ENCODE measurements at regions not wholly inside any gene's neighbourhood (a gene's known extent, or its start where the extent isn't known, plus 50 kb on each side); places are given as distances from the start of the nearest gene placed in this dataset.

DNA sequence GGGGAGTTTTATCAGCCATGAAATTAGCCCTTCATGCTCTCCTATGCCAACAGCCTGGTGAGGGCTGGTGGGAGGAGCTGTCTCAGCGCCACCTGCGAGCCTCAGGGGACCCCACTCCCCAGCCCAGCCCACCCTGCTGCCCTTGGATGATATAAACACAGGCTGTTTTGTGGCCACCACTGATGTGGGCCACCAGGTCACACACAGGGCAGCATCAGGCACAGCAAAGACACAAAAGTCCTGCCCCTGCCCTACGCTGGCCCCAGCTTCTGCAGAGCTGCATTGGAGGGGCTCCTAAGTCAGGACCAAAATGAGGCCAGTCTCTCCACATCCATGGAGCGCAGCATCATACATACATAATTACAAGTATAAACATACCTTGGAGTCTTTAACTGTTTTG, 110.6 kb upstream of the TEX51 start:
- WGBS, 2 donors = 76 to 85% methylated on average over 4 of the region's 4 CpGs
- no peak overlapping the region for H3K27ac ChIP-seq (ENCODE audit: low read depth in 1 of 2, low read length in 1 of 2)
- peaks cover 0 to 4% (median 0%) of the 10 kb centered on the region in 3 donors for H3K27me3 ChIP-seq (ENCODE audit: control insufficient read depth in 3 of 3, insufficient read depth in 3 of 3, low read length in 2 of 3)
- H3K36me3 ChIP-seq (ENCODE audit: control insufficient read depth in 4 of 4, insufficient read depth in 4 of 4, low read length in 4 of 4) = no peaks in the 10 kb centered on the region
- DNase-seq (no peak), ATAC-seq (ENCODE audit: insufficient read depth, low FRiP score) (no peak)
- no peak overlapping the region for H3K4me3 ChIP-seq
- H3K4me1 ChIP-seq (ENCODE audit: control insufficient read depth in 5 of 5, insufficient read depth in 5 of 5, low read length in 5 of 5) = no peaks in the 10 kb centered on the region
- TF ChIP-seq, protein P1, sequence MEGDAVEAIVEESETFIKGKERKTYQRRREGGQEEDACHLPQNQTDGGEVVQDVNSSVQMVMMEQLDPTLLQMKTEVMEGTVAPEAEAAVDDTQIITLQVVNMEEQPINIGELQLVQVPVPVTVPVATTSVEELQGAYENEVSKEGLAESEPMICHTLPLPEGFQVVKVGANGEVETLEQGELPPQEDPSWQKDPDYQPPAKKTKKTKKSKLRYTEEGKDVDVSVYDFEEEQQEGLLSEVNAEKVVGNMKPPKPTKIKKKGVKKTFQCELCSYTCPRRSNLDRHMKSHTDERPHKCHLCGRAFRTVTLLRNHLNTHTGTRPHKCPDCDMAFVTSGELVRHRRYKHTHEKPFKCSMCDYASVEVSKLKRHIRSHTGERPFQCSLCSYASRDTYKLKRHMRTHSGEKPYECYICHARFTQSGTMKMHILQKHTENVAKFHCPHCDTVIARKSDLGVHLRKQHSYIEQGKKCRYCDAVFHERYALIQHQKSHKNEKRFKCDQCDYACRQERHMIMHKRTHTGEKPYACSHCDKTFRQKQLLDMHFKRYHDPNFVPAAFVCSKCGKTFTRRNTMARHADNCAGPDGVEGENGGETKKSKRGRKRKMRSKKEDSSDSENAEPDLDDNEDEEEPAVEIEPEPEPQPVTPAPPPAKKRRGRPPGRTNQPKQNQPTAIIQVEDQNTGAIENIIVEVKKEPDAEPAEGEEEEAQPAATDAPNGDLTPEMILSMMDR (IDR thresholded peaks at IDR 0.05; ENCODE audit: control extremely low read depth, extremely low read depth) = no peak
- H3K9ac ChIP-seq (ENCODE audit: insufficient read depth in 1 of 2, low read length in 2 of 2) = no peak overlapping the region
- peaks cover 0 to 2% (median 0%) of the 10 kb centered on the region in 4 donors for H3K9me3 ChIP-seq (ENCODE audit: control insufficient read depth in 4 of 4, insufficient read depth in 3 of 4, low read length in 3 of 4)

DNA sequence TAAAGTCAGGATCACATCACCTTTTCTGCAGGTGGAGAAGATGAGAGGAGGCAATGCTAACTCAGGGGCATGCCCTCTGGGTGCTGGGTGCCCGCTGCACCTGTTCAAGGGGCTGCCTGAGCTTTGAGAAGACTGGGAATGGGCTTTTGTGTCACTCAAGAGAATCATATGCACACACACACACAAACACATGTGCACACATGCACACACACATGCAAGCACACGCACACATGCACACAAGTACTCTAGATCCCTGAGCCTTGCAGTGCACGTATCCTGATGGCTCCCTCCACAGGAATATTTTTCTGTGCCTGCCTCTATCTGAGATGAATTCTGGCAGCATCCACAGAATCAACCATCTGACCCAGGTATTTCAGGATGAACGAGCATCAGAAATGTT, 110.0 kb upstream of the TEX51 start:
- 81 to 85% methylated on average over 4 of the region's 4 CpGs for whole genome bisulfite sequencing, 2 donors
- no peaks in the 10 kb centered on the region for H3K36me3 ChIP-seq (ENCODE audit: control insufficient read depth in 4 of 4, insufficient read depth in 4 of 4, low read length in 4 of 4)
- H3K4me1 ChIP-seq (ENCODE audit: control insufficient read depth in 5 of 5, insufficient read depth in 5 of 5, low read length in 5 of 5) = no peaks in the 10 kb centered on the region
- peaks cover 0 to 2% (median 0%) of the 10 kb centered on the region in 4 donors for H3K9me3 ChIP-seq (ENCODE audit: control insufficient read depth in 4 of 4, insufficient read depth in 3 of 4, low read length in 3 of 4)
- no peak for DNase-seq
- no peak overlapping the region for H3K4me3 ChIP-seq
- no peak overlapping the region for H3K27ac ChIP-seq (ENCODE audit: low read depth in 1 of 2, low read length in 1 of 2)
- TF ChIP-seq, protein P1 (IDR thresholded peaks at IDR 0.05; ENCODE audit: control extremely low read depth, extremely low read depth) = no peak
- ATAC-seq (ENCODE audit: insufficient read depth, low FRiP score) = no peak
- H3K9ac ChIP-seq (ENCODE audit: insufficient read depth in 1 of 2, low read length in 2 of 2) = no peak overlapping the region
- peaks cover 0 to 4% (median 0%) of the 10 kb centered on the region in 3 donors for H3K27me3 ChIP-seq (ENCODE audit: control insufficient read depth in 3 of 3, insufficient read depth in 3 of 3, low read length in 2 of 3)

- Histone ChIP-seq H3K36me3 (ENCODE audit: control insufficient read depth in 4 of 4, insufficient read depth in 4 of 4, low read length in 4 of 4) (no peaks in the 10 kb centered on the region), H3K9me3 (ENCODE audit: control insufficient read depth in 4 of 4, insufficient read depth in 3 of 4, low read length in 3 of 4) (no peaks in the 10 kb centered on the region), H3K27ac (ENCODE audit: low read depth in 1 of 2, low read length in 1 of 2) (no peak overlapping the region), H3K4me3 (no peak overlapping the region), H3K4me1 (ENCODE audit: control insufficient read depth in 5 of 5, insufficient read depth in 5 of 5, low read length in 5 of 5) (no peaks in the 10 kb centered on the region), H3K9ac (ENCODE audit: insufficient read depth in 1 of 2, low read length in 2 of 2) (no peak overlapping the region), H3K27me3 (ENCODE audit: control insufficient read depth in 3 of 3, insufficient read depth in 3 of 3, low read length in 2 of 3) (peaks cover 0 to 4% (median 0%) of the 10 kb centered on the region in 3 donors)
- DNase-seq (no peak), ATAC-seq (ENCODE audit: insufficient read depth, low FRiP score) (no peak)
- TF ChIP-seq, protein P1 (IDR thresholded peaks at IDR 0.05; ENCODE audit: control extremely low read depth, extremely low read depth) = no peak
- WGBS, 2 donors = 87 to 93% methylated on average over 16 to 18 of the region's 18 CpGs
Observed at GRCh38 chr2:126790987-126791780, 107.5 kb upstream of the TEX51 start.

All from lung (tissue), 11 donors.